Retinal pigment epithelial cell (primary cell): ENCODE measurements at regions not wholly inside any gene's neighbourhood (a gene's known extent, or its start where the extent isn't known, plus 50 kb on each side); places are given as distances from the start of the nearest gene placed in this dataset.
"Not testable (repeated sequence)": the region's sequence is repeated elsewhere in the genome, so short reads cannot be mapped to it uniquely, and the experiment has no call there.

Experiments used
- DNase-seq: peaks from one replicate; pipeline ENCODE4 v3.0.0-alpha.2; 2010; ENCODE audit warnings: low read depth
- H3K4me3 ChIP-seq: 2 replicates; pipeline ENCODE4 v1.5.1; 2011; ENCODE audit warnings: mild to moderate bottlenecking, low read length, control low read depth, moderate library complexity
- CTCF ChIP-seq: conservative IDR thresholded peaks from 2 replicates; pipeline ENCODE4 v1.5.1; 2011; ENCODE audit warnings: low read depth, low read length, control low read depth, inconsistent platforms

- no peak for DNase-seq
- TF ChIP-seq CTCF = no peak
- H3K4me3 ChIP-seq = no peak overlapping the region
These were observed 149.6 kb downstream of the RHOU start for GRCh38 chr1:228884615-228885566.

GRCh38 chr1:228885845-228886244 lies 150.6 kb downstream of the RHOU start:
- no peak for DNase-seq
- no peak for TF ChIP-seq CTCF
- no peak overlapping the region for H3K4me3 ChIP-seq

- no peak for TF ChIP-seq CTCF
- no peak overlapping the region for H3K4me3 ChIP-seq
- DNase-seq = no peak
These were observed 151.8 kb downstream of the RHOU start for GRCh38 chr1:228887101-228887500.

GRCh38 chr1:228887960-228888359 lies 152.7 kb downstream of the RHOU start:
- H3K4me3 ChIP-seq = no peak overlapping the region
- TF ChIP-seq CTCF = no peak
- DNase-seq = no peak

- DNase-seq = no peak
- no peak overlapping the region for H3K4me3 ChIP-seq
- no peak for TF ChIP-seq CTCF
These were observed 154.0 kb downstream of the RHOU start for GRCh38 chr1:228889289-228889688.

DNA sequence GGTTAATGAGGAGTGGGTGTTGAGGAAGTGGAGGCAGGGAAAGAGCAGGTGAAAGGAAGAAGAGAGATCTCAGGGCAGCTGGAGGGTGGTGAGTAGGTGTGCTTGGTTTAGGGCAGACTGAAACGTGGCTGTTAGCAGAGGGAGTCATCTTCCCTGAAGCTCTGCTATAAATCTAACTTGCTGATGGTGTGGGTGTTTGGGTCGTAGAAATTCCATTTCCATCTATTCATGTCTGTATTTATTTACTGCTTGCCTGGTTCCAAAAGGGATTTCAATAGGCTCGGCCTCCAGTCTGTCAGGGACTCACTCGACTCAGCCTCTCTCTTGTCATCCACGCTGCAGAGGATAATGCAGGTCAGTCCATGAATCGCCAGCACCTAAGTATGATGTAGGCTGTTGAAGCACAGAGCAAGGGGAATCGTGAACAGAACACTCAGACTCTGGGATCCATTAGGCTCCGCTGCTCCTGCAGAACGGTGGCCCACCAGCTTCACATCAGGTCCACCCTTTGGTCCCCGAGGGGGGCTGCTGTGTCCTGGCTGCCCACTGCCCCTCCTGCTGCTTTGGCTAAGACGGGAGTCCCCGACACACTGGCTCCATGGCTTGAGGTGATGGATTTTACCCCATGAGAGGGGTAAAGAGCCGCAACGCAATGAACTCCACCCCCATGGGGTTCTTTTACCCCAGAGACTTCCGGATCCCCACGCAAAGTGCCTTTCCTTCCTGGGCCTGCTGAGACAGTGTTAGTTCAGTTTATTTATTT lies 156.2 kb downstream of the RHOU start:
- TF ChIP-seq CTCF = no peak
- no peak overlapping the region for H3K4me3 ChIP-seq
- DNase-seq = no peak

DNA sequence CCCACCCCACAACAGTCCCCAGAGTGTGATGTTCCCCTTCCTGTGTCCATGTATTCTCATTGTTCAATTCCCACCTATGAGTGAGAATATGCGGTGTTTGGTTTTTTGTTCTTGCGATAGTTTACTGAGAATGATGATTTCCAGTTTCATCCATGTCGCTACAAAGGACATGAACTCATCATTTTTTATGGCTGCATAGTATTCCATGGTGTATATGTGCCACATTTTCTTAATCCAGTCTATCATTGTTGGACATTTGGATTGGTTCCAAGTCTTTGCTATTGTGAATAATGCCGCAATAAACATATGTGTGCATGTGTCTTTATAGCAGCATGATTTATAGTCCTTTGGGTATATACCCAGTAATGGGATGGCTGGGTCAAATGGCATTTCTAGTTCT lies 156.9 kb downstream of the RHOU start:
- not testable (repeated sequence) for DNase-seq

More for the DNA sequence above, 156.9 kb downstream of the RHOU start:
- not testable (repeated sequence) for H3K4me3 ChIP-seq
